Prostate gland (tissue), 2 donors: ENCODE measurements at regions not wholly inside any gene's neighbourhood (a gene's known extent, or its start where the extent isn't known, plus 50 kb on each side); places are given as distances from the start of the nearest gene placed in this dataset.
"Not testable (repeated sequence)": the region's sequence is repeated elsewhere in the genome, so short reads cannot be mapped to it uniquely, and the experiment has no call there.

Experiments
- DNase-seq: peaks from one replicate; pipeline ENCODE4 v3.0.0-alpha.2; 2019; ENCODE audit warnings: low spot score
- H3K27ac ChIP-seq, 2 donors: fragments of 200-600 bp; sonication (generic); 2 replicates each; pipeline ENCODE4 v1.5.1; 2017 to 2019
- H3K27me3 ChIP-seq: fragments of 200-600 bp; sonication (generic); replicated peaks from 2 replicates; pipeline ENCODE4 v1.5.1; 2019; ENCODE audit not compliant: insufficient read depth
- H3K36me3 ChIP-seq, 2 donors: fragments of 200-600 bp; sonication (generic); 1 replicate in 1 of 2; 2 replicates in 1 of 2; pipeline versions ENCODE4 v1.5.1 to v1.8.1; 2017 to 2019
- H3K4me1 ChIP-seq: fragments of 200-600 bp; sonication (generic); replicated peaks from 2 replicates; pipeline ENCODE4 v1.5.1; 2019
- H3K4me3 ChIP-seq, 2 donors: fragments of 200-600 bp; sonication (generic); 2 replicates each; pipeline ENCODE4 v1.5.1; 2017 to 2019
- H3K9me3 ChIP-seq: fragments of 200-600 bp; sonication (generic); 2 replicates; pipeline ENCODE4 v1.5.1; 2017
- POLR2A ChIP-seq: fragments of 450-650 bp; IDR thresholded peaks from one replicate; pipeline ENCODE4 v1.6.1; 2016; ENCODE audit warnings: antibody characterized with exemption, mild to moderate bottlenecking
- POLR2AphosphoS5 ChIP-seq: sonication (generic); formaldehyde crosslinking; IDR thresholded peaks from one replicate; pipeline ENCODE4 v1.6.1; 2017; ENCODE audit warnings: antibody characterized with exemption
- WGBS: methylation state at CpG from one replicate; pipeline ENCODE4 v1.1.5; 2018; 5-methylcytosine and 5-hydroxymethylcytosine counted together
- intact Hi-C: fragments of 100-400 bp; cut with DNase I; formaldehyde crosslinking; loops from one replicate; pipeline ENCODE4 v1.14.2; 2022
- TF ChIP-seq, protein P1 (sequence below), 4 experiments: fragments of 200-600 bp in 2 of 4; fragments of 450-650 bp in 2 of 4; sonication (generic) in 2 of 4; IDR thresholded peaks; 1 replicate in 3 of 4; 2 replicates in 1 of 4; pipeline ENCODE4 v1.5.1; 2016 to 2019; ENCODE audit warnings: antibody characterized with exemption in 4 of 4, mild to moderate bottlenecking in 2 of 4, moderate library complexity in 2 of 4

GRCh38 chr14:76293221-76293620 is 82.7 kb upstream of the ESRRB start:
- TF ChIP-seq POLR2A (no peak), POLR2AphosphoS5 (no peak)
- TF ChIP-seq, protein P1, sequence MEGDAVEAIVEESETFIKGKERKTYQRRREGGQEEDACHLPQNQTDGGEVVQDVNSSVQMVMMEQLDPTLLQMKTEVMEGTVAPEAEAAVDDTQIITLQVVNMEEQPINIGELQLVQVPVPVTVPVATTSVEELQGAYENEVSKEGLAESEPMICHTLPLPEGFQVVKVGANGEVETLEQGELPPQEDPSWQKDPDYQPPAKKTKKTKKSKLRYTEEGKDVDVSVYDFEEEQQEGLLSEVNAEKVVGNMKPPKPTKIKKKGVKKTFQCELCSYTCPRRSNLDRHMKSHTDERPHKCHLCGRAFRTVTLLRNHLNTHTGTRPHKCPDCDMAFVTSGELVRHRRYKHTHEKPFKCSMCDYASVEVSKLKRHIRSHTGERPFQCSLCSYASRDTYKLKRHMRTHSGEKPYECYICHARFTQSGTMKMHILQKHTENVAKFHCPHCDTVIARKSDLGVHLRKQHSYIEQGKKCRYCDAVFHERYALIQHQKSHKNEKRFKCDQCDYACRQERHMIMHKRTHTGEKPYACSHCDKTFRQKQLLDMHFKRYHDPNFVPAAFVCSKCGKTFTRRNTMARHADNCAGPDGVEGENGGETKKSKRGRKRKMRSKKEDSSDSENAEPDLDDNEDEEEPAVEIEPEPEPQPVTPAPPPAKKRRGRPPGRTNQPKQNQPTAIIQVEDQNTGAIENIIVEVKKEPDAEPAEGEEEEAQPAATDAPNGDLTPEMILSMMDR (IDR thresholded peaks at IDR 0.05) = no peak
- H3K27ac ChIP-seq = no peak overlapping the region
- H3K4me3 ChIP-seq = no peak overlapping the region
- no peaks in the 10 kb centered on the region for H3K36me3 ChIP-seq
- 67% methylated on average over 3 of the region's 3 CpGs for WGBS
- intact Hi-C loops = no loop called here
- no peaks in the 10 kb centered on the region for H3K9me3 ChIP-seq
- no peaks in the 10 kb centered on the region for H3K27me3 ChIP-seq
- no peak for DNase-seq
- H3K4me1 ChIP-seq = no peaks in the 10 kb centered on the region

DNA sequence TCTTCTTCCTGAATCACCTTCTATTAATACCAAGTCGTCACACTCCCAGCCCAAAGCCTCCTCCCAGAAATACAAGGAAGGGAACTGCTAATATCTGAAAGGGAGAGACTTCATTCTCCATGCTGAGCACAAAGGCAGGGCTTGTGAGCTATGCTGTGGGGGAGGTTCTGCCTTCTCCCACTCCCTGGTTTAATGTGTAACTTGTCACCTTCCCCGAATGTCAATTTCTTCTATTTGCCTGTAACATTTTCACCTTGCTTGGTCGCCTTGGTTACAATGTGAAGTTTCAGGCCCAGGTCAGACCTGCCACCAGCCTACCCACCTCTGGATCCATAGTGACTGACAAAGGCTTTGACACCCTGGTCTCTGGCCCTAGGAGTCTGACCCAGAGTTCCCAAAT is 82.0 kb upstream of the ESRRB start:
- Histone ChIP-seq H3K27me3 (no peaks in the 10 kb centered on the region), H3K4me1 (no peaks in the 10 kb centered on the region), H3K4me3 (no peak overlapping the region), H3K36me3 (no peaks in the 10 kb centered on the region), H3K9me3 (no peaks in the 10 kb centered on the region), H3K27ac (no peak overlapping the region)
- WGBS = 60% methylated on average over 3 of the region's 3 CpGs
- no peak for DNase-seq
- intact Hi-C loops = no loop called here
- TF ChIP-seq POLR2A (no peak), POLR2AphosphoS5 (no peak)
- TF ChIP-seq, protein P1 (IDR thresholded peaks at IDR 0.05) = no peak

DNA sequence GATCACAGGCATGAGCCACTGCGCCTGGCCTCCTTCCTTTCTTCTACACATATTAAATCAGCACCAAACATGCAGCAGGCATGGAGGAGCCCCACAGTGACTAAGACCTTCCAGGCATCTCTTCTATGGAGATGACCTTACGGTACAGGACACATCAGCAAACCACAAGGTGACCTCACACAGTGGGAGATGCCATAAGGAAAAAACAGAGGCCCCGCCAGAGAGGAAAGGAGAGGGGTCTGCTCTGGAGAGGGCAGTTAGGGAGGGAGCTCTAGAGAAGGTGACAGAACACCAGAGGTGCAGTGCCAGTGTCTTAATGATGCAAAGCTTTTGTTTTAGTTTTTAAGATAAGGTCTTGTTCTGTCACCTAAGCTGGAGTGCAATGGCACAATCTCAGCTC is 81.1 kb upstream of the ESRRB start:
- Histone ChIP-seq H3K4me1 (no peaks in the 10 kb centered on the region), H3K27ac (no peak overlapping the region), H3K4me3 (no peak overlapping the region), H3K27me3 (no peaks in the 10 kb centered on the region), H3K9me3 (no peaks in the 10 kb centered on the region), H3K36me3 (no peaks in the 10 kb centered on the region)
- DNase-seq = no peak
- WGBS = 96% methylated on average over 3 of the region's 3 CpGs
- no peak for TF ChIP-seq POLR2AphosphoS5
- TF ChIP-seq, protein P1 (IDR thresholded peaks at IDR 0.05) = no peak
- TF ChIP-seq POLR2A = no peak
- intact Hi-C loops = no loop called here

GRCh38 chr14:76298896-76299295 is 77.0 kb upstream of the ESRRB start:
- Histone ChIP-seq H3K9me3 (no peaks in the 10 kb centered on the region), H3K4me1 (no peaks in the 10 kb centered on the region), H3K27ac (no peak overlapping the region), H3K27me3 (no peaks in the 10 kb centered on the region), H3K36me3 (no peaks in the 10 kb centered on the region), H3K4me3 (no peak overlapping the region)
- intact Hi-C loops = no loop called here
- TF ChIP-seq POLR2A = no peak
- TF ChIP-seq, protein P1 (IDR thresholded peaks at IDR 0.05) = no peak
- no peak for TF ChIP-seq POLR2AphosphoS5
- WGBS = 91% methylated on average over 5 of the region's 5 CpGs
- no peak for DNase-seq

GRCh38 chr14:76303188-76303587 is 72.7 kb upstream of the ESRRB start:
- intact Hi-C loops, H3K4me3 ChIP-seq: not testable (repeated sequence)

More at GRCh38 chr14:76303188-76303587, 72.7 kb upstream of the ESRRB start:
- H3K27me3 ChIP-seq, H3K36me3 ChIP-seq, H3K9me3 ChIP-seq, DNase-seq, H3K4me1 ChIP-seq, H3K27ac ChIP-seq: not testable (repeated sequence)
- WGBS = 90% methylated on average over 7 of the region's 7 CpGs
